ENCODE measurements at regions not wholly inside any gene's neighbourhood (a gene's known extent, or its start where the extent isn't known, plus 50 kb on each side); places are given as distances from the start of the nearest gene placed in this dataset.

GRCh38 chr20:40806929-40807820 is 118.1 kb upstream of the MAFB start:
- no peak for DNase-seq (ENCODE audit: extremely low read depth in 1 of 2, low read depth in 1 of 2)

- no peak for DNase-seq (ENCODE audit: extremely low read depth in 1 of 2, low read depth in 1 of 2)
Measured at GRCh38 chr20:40807821-40808170, 118.8 kb upstream of the MAFB start.

GRCh38 chr20:40808936-40809335 is 119.9 kb upstream of the MAFB start:
- no peak for DNase-seq (ENCODE audit: extremely low read depth in 1 of 2, low read depth in 1 of 2)

- no peak for DNase-seq (ENCODE audit: extremely low read depth in 1 of 2, low read depth in 1 of 2)
Measured at GRCh38 chr20:40809361-40809760, 120.3 kb upstream of the MAFB start.

- no peak for DNase-seq (ENCODE audit: extremely low read depth in 1 of 2, low read depth in 1 of 2)
Measured at GRCh38 chr20:40810332-40811000, 121.4 kb upstream of the MAFB start.

GRCh38 chr20:40811004-40811403 is 122.0 kb upstream of the MAFB start:
- DNase-seq (ENCODE audit: extremely low read depth in 1 of 2, low read depth in 1 of 2): no peak

- DNase-seq (ENCODE audit: extremely low read depth in 1 of 2, low read depth in 1 of 2): no peak
Measured at GRCh38 chr20:40811660-40812414, 122.8 kb upstream of the MAFB start.

- DNase-seq (ENCODE audit: extremely low read depth in 1 of 2, low read depth in 1 of 2): no peak
Measured at GRCh38 chr20:40812415-40812925, 123.4 kb upstream of the MAFB start.

GRCh38 chr20:40813029-40813431 is 124.0 kb upstream of the MAFB start:
- no peak for DNase-seq (ENCODE audit: extremely low read depth in 1 of 2, low read depth in 1 of 2)

- no peak for DNase-seq (ENCODE audit: extremely low read depth in 1 of 2, low read depth in 1 of 2)
Measured at GRCh38 chr20:40813708-40814630, 124.9 kb upstream of the MAFB start.

- no peak for DNase-seq (ENCODE audit: extremely low read depth in 1 of 2, low read depth in 1 of 2)
Measured at GRCh38 chr20:40814631-40814960, 125.6 kb upstream of the MAFB start.

- no peak for DNase-seq (ENCODE audit: extremely low read depth in 1 of 2, low read depth in 1 of 2)
Measured at GRCh38 chr20:40815156-40816038, 126.4 kb upstream of the MAFB start.

- DNase-seq (ENCODE audit: extremely low read depth in 1 of 2, low read depth in 1 of 2): no peak
Measured at GRCh38 chr20:40816039-40816352, 127.0 kb upstream of the MAFB start.

- DNase-seq (ENCODE audit: extremely low read depth in 1 of 2, low read depth in 1 of 2): no peak
Measured at GRCh38 chr20:40821429-40821828, 132.4 kb upstream of the MAFB start.

GRCh38 chr20:40826699-40827098 is 137.7 kb upstream of the MAFB start:
- DNase-seq (ENCODE audit: extremely low read depth in 1 of 2, low read depth in 1 of 2): no peak

GRCh38 chr20:40835321-40835720 is 146.3 kb upstream of the MAFB start:
- DNase-seq (ENCODE audit: extremely low read depth in 1 of 2, low read depth in 1 of 2): no peak

- no peak for DNase-seq (ENCODE audit: extremely low read depth in 1 of 2, low read depth in 1 of 2)
Measured at GRCh38 chr20:40838509-40838908, 149.5 kb upstream of the MAFB start.

GRCh38 chr20:40843251-40843650 is 154.2 kb upstream of the MAFB start:
- no peak for DNase-seq (ENCODE audit: extremely low read depth in 1 of 2, low read depth in 1 of 2)

- DNase-seq (ENCODE audit: extremely low read depth in 1 of 2, low read depth in 1 of 2): no peak
Measured at GRCh38 chr20:40844332-40844731, 155.3 kb upstream of the MAFB start.

- no peak for DNase-seq (ENCODE audit: extremely low read depth in 1 of 2, low read depth in 1 of 2)
Measured at GRCh38 chr20:40848096-40848495, 159.1 kb upstream of the MAFB start.

Measured in activated CD8-positive, alpha-beta memory T cell treated with anti-CD3 and anti-CD28 coated beads for 1 hour (primary cell).